HG02885 (cell line): ENCODE measurements at regions not wholly inside any gene's neighbourhood (a gene's known extent, or its start where the extent isn't known, plus 50 kb on each side); places are given as distances from the start of the nearest gene placed in this dataset.

Source experiments
- ATAC-seq: cut with Tn5 transposase; IDR thresholded peaks from one replicate; pipeline ENCODE4 v1.9.1; 2021; ENCODE audit warnings: mild to moderate bottlenecking; ENCODE audit not compliant: unreplicated experiment, poor library complexity

DNA sequence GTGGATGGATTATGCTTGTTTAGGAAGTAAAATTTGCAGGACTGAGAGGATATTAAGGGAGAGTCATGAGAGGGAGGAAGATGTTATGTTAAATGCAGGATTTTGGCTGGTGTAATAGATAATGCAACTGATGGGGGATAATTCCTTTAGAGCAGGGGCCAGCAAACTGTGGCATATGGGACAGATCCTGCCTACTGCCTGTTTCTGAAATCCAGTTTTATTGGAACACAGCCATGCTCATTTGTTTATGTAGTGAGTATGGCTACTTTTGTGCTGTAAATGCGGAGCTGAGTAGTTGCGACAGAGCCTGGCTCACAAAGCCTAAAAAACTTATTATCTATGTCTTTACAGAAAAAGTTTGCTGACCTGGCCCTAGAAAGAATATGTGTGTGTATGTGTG is 66.6 kb upstream of the MPPED2 start:
- ATAC-seq: no peak

DNA sequence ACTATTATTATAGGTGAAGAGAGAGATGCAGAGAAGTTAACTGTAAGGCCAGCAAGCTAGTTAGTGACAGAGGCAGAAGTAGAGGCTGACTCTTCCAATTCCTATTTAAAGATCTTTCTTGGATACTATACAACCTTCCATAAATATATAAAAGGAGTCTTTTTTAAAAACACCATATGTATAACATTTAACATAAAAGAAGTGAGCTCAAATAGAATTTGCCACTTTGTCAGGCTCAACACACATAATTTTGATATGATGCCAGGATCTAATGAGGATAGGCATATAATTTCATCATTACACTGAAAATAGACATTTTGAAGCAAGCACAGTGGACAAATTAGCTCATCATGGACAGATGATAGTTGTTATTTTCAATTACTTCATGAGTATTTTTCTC is 64.1 kb upstream of the MPPED2 start:
- no peak for ATAC-seq
